GM12892 (cell line): ENCODE measurements at regions not wholly inside any gene's neighbourhood (a gene's known extent, or its start where the extent isn't known, plus 50 kb on each side); places are given as distances from the start of the nearest gene placed in this dataset.

Experiments used
- POLR2A ChIP-seq: IDR thresholded peaks from 2 replicates; pipeline ENCODE4 v1.6.1; 2011; ENCODE audit warnings: low read depth, low read length, control low read depth
- POLR2AphosphoS5 ChIP-seq: IDR thresholded peaks from 2 replicates; pipeline ENCODE4 v1.6.1; 2011; ENCODE audit warnings: low read depth, low read length, control low read depth

DNA sequence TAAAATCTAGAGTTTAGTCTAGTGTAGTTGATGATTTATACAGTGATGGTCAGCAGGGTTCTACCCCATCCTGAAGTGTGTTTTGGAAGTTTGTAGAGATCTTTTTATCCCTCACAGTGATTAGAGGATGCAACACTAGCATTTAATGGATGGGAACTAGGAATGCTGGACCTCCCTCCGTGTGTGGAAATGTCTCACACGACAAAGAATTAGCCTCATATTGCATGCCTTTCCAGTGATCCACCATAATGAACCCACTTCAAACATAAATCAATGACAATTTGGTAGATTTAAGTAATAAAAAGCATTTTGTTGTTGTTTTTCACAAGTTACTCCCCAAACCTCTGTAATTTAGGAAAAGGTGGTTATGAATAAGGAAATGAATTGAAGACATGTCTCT lies 82.5 kb upstream of the LMNB1 start:
- no peak for TF ChIP-seq POLR2AphosphoS5
- no peak for TF ChIP-seq POLR2A
